Astrocyte (in vitro differentiated cells and primary cell): ENCODE measurements at regions not wholly inside any gene's neighbourhood (a gene's known extent, or its start where the extent isn't known, plus 50 kb on each side); places are given as distances from the start of the nearest gene placed in this dataset.

ENCODE experiments used
- EZH2 ChIP-seq: IDR thresholded peaks from 2 replicates; pipeline ENCODE4 v1.6.1; 2012; ENCODE audit warnings: mild to moderate bottlenecking, low read length, inconsistent platforms; ENCODE audit not compliant: insufficient read depth
- TF ChIP-seq, protein P1 (sequence below): IDR thresholded peaks from 2 replicates; pipeline ENCODE4 v1.5.1; 2011; ENCODE audit warnings: low read depth, mild to moderate bottlenecking, inconsistent platforms, low read length, moderate library complexity; ENCODE audit not compliant: insufficient read depth

DNA sequence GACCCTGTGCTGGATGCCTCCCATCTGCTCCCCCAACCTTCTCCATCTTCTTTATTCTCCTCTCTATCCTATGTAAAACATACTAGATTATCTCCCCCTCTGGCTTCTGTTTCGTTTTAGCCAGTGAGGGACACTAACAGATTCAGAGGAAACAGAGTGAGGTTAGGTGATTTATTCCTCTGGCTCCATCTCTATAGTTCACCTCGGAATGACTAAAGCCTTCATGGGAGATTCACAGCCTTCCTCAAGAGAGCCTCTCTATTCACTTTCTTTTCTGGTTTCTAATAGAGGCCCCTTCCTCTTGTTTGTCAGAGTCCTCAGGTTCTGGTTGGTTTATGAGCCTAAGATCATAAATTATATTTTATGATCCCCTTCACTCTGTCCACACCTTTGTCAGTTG, 633.1 kb upstream of the TYRP1 start:
- TF ChIP-seq, protein P1, sequence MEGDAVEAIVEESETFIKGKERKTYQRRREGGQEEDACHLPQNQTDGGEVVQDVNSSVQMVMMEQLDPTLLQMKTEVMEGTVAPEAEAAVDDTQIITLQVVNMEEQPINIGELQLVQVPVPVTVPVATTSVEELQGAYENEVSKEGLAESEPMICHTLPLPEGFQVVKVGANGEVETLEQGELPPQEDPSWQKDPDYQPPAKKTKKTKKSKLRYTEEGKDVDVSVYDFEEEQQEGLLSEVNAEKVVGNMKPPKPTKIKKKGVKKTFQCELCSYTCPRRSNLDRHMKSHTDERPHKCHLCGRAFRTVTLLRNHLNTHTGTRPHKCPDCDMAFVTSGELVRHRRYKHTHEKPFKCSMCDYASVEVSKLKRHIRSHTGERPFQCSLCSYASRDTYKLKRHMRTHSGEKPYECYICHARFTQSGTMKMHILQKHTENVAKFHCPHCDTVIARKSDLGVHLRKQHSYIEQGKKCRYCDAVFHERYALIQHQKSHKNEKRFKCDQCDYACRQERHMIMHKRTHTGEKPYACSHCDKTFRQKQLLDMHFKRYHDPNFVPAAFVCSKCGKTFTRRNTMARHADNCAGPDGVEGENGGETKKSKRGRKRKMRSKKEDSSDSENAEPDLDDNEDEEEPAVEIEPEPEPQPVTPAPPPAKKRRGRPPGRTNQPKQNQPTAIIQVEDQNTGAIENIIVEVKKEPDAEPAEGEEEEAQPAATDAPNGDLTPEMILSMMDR: no peak
- TF ChIP-seq EZH2: no peak
